ENCODE measurements at regions not wholly inside any gene's neighbourhood (a gene's known extent, or its start where the extent isn't known, plus 50 kb on each side); places are given as distances from the start of the nearest gene placed in this dataset.

DNA sequence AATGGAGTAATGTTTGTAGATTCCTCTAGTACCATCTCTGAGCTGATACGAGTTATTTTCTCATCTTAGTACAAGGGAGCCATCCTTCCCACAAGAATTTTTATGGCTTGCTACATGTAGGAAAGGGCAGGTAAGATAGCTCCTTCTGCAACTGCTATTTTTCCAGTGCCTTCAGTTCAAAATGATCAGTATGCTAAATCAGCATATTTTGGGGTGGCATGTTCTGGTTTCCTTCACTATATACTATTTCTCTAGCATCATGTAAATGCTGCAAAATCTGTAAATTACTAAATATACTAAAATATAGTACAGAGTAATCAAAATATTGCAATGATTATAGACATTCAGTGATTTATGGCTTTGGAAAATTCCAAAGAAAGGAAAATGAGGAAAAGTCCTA is 1230.0 kb upstream of the CHAC2 start:
- H3K4me1 ChIP-seq (ENCODE audit: insufficient read depth), result no peaks in the 10 kb centered on the region
- H3K4me2 ChIP-seq, result no peak overlapping the region
- H2AFZ ChIP-seq, result no peak overlapping the region
- H3K27ac ChIP-seq, result no peak overlapping the region
- no peak for DNase-seq (ENCODE audit: low spot score)
- no peaks in the 10 kb centered on the region for H3K36me3 ChIP-seq (replicated peaks; ENCODE audit: insufficient read depth, low read depth)
- no peaks in the 10 kb centered on the region for H3K79me2 ChIP-seq
- H3K27me3 ChIP-seq, result no peaks in the 10 kb centered on the region
- no peaks in the 10 kb centered on the region for H4K20me1 ChIP-seq (ENCODE audit: insufficient read depth, poor library complexity, severe bottlenecking)
- no peak overlapping the region for H3K4me3 ChIP-seq
- no peaks in the 10 kb centered on the region for H3K9me2 ChIP-seq (replicated peaks; ENCODE audit: insufficient read depth)
- TF ChIP-seq EZH2 (IDR thresholded peaks at IDR 0.05; ENCODE audit: borderline replicate concordance) (no peak), EZH2phosphoT487 (IDR thresholded peaks at IDR 0.05; ENCODE audit: low read depth, severe bottlenecking, unreplicated experiment) (no peak)
- TF ChIP-seq, protein P1, sequence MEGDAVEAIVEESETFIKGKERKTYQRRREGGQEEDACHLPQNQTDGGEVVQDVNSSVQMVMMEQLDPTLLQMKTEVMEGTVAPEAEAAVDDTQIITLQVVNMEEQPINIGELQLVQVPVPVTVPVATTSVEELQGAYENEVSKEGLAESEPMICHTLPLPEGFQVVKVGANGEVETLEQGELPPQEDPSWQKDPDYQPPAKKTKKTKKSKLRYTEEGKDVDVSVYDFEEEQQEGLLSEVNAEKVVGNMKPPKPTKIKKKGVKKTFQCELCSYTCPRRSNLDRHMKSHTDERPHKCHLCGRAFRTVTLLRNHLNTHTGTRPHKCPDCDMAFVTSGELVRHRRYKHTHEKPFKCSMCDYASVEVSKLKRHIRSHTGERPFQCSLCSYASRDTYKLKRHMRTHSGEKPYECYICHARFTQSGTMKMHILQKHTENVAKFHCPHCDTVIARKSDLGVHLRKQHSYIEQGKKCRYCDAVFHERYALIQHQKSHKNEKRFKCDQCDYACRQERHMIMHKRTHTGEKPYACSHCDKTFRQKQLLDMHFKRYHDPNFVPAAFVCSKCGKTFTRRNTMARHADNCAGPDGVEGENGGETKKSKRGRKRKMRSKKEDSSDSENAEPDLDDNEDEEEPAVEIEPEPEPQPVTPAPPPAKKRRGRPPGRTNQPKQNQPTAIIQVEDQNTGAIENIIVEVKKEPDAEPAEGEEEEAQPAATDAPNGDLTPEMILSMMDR (IDR thresholded peaks at IDR 0.05; ENCODE audit: poor library complexity), result no peak
- no peaks in the 10 kb centered on the region for H3K9me3 ChIP-seq (ENCODE audit: low read depth)
- 17% methylated on average over 1 of the region's 1 CpG for WGBS (ENCODE audit: low lambda C conversion rate, missing lambda C conversion rate)

- no peaks in the 10 kb centered on the region for H3K79me2 ChIP-seq
- no peak for DNase-seq (ENCODE audit: low spot score)
- no peaks in the 10 kb centered on the region for H3K9me3 ChIP-seq (ENCODE audit: low read depth)
- H3K27me3 ChIP-seq, result no peaks in the 10 kb centered on the region
- WGBS (ENCODE audit: low lambda C conversion rate, missing lambda C conversion rate), result 76% methylated on average over 3 of the region's 3 CpGs
- TF ChIP-seq EZH2phosphoT487 (IDR thresholded peaks at IDR 0.05; ENCODE audit: low read depth, severe bottlenecking, unreplicated experiment) (no peak), EZH2 (IDR thresholded peaks at IDR 0.05; ENCODE audit: borderline replicate concordance) (no peak)
- TF ChIP-seq, protein P1 (IDR thresholded peaks at IDR 0.05; ENCODE audit: poor library complexity), result no peak
- no peak overlapping the region for H2AFZ ChIP-seq
- H3K4me3 ChIP-seq, result no peak overlapping the region
- no peaks in the 10 kb centered on the region for H3K4me1 ChIP-seq (ENCODE audit: insufficient read depth)
- H3K9me2 ChIP-seq (replicated peaks; ENCODE audit: insufficient read depth), result no peaks in the 10 kb centered on the region
- H4K20me1 ChIP-seq (ENCODE audit: insufficient read depth, poor library complexity, severe bottlenecking), result no peaks in the 10 kb centered on the region
- no peaks in the 10 kb centered on the region for H3K36me3 ChIP-seq (replicated peaks; ENCODE audit: insufficient read depth, low read depth)
- no peak overlapping the region for H3K4me2 ChIP-seq
- no peak overlapping the region for H3K27ac ChIP-seq
These were observed 1230.6 kb upstream of the CHAC2 start for GRCh38 chr2:52536929-52537460.

- H3K79me2 ChIP-seq, result no peaks in the 10 kb centered on the region
- WGBS (ENCODE audit: low lambda C conversion rate, missing lambda C conversion rate), result 47% methylated on average over 1 of the region's 1 CpG
These were observed 1234.6 kb upstream of the CHAC2 start for GRCh38 chr2:52532956-52533355.

More at GRCh38 chr2:52532956-52533355, 1234.6 kb upstream of the CHAC2 start:
- Histone ChIP-seq H3K9me2 (replicated peaks; ENCODE audit: insufficient read depth) (no peaks in the 10 kb centered on the region), H3K36me3 (replicated peaks; ENCODE audit: insufficient read depth, low read depth) (no peaks in the 10 kb centered on the region), H3K9me3 (ENCODE audit: low read depth) (no peaks in the 10 kb centered on the region), H2AFZ (no peak overlapping the region), H3K27me3 (no peaks in the 10 kb centered on the region), H4K20me1 (ENCODE audit: insufficient read depth, poor library complexity, severe bottlenecking) (no peaks in the 10 kb centered on the region), H3K4me2 (no peak overlapping the region), H3K27ac (no peak overlapping the region), H3K4me3 (no peak overlapping the region), H3K4me1 (ENCODE audit: insufficient read depth) (no peaks in the 10 kb centered on the region)
- DNase-seq (ENCODE audit: low spot score), result no peak
- TF ChIP-seq EZH2 (IDR thresholded peaks at IDR 0.05; ENCODE audit: borderline replicate concordance) (no peak), EZH2phosphoT487 (IDR thresholded peaks at IDR 0.05; ENCODE audit: low read depth, severe bottlenecking, unreplicated experiment) (no peak)
- TF ChIP-seq, protein P1 (IDR thresholded peaks at IDR 0.05; ENCODE audit: poor library complexity), result no peak
